Amniotic stem cell (primary cell): ENCODE measurements at regions not wholly inside any gene's neighbourhood (a gene's known extent, or its start where the extent isn't known, plus 50 kb on each side); places are given as distances from the start of the nearest gene placed in this dataset.
"Not testable (repeated sequence)": the region's sequence is repeated elsewhere in the genome, so short reads cannot be mapped to it uniquely, and the experiment has no call there.

Experiments
- DNase-seq: peaks from one replicate; lab custom pipeline; 2025; lab: John Stamatoyannopoulos, UW

DNA sequence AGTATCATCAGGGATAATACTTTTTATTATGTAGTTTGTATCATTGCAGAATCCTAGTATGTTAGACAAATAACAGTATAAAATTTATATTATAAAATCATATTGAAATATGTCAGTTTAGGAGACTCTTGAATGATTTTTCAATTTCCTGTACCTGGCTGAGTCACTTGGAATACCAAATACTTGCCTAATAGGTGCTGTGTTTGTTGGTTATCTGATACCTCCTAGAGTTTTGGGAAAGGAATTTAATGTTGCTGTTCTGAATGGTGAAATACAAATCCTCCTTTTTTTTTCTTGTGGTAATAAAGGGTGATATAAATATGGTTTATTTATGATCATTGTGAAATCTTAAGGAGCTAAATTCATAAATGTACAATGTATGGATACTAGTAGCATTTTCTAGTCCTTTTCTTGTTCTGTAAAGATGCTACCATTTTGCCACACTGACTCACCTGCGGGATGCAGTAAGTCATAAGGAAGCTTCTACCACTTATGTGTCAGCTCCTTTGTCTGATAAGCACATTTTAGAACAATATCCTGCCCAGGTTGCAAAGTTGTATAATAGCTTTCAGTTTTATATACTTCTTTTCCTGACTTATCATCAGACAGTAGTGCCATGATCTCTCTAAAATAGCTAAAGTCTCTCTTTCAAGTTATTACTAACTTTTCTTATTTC, 465.5 kb downstream of the XIRP2 start:
- no peak for DNase-seq

DNA sequence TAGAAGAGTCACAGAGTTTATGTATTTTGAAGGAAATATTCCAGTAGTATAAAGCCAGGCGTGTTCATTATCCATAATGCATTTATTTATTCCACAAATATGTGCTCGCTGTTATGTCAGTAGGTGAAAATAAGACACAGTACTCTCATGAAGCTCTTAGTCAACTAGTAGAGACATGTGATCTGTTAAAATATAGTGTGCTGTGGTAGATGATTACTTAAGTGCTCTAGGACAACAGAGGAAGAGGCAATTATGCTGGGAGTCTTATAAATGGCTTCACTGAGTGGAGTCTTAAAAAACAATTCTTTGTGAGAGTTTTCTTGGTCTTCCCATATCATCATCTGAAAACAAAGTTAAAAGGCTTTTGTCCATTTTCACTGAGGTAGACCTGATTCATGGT, 457.3 kb downstream of the XIRP2 start:
- DNase-seq: no peak

DNA sequence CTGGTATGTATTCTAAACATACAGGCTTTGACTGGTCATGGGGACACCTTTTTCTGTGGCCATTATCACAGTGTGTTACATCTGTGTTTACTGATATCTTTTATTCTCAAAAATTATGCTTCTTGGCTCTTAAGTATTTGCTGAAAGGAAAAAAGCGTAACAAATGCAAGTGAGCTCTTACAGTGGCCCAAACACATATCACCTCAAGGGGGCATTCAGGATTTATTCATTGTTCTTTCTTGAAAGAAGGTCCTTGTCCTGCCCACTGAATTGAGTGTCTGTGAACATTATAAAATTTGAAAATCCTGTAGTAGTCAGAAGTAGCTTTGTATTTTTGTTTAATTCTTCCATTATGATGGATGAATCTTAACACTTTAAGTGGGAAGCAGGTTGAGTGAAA, 454.5 kb downstream of the XIRP2 start:
- DNase-seq: no peak

GRCh38 chr2:167340322-167340721, 452.0 kb downstream of the XIRP2 start:
- DNase-seq: no peak

DNA sequence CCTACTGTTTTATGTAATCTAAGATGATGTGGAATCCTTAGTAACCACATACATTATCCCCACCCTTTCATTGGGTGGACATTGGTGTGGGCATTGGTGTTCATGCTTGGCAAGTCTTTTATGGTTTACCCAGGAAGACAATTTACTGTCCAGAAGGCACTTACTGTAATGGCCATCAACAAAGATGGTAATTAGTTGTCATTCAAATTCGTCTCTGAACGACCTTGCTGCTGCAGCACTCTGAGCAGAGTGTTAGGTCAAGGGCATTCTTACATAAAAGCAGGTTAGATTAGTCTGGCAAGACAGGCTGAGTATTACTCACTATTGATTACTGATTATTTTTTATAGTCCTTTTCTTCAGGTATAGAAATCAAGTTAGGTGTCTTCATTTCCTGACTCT, 447.9 kb downstream of the XIRP2 start:
- DNase-seq: no peak

DNA sequence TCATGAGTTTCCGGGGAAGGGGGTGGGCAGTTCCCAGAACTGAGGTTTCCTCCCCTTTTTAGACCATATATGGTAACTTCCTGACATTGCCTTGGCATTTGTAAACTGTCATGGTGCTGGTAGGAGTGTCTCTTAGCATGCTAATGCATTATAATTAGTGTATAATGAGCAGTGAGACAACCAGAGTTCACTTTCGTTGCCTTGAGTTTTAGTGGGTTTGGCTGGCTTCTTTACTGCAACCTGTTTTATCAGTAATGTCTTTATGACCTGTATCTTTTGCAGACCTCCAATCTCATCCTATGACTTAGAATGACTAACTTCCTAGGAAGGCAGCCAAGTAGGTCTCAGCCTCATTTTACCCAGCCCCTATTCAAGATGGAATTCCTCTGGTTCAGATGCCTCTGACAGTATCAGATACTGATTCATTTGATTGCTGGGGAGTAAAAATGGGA, 447.3 kb downstream of the XIRP2 start:
- DNase-seq: no peak

- no peak for DNase-seq
Measured at GRCh38 chr2:167334146-167334742, 446.0 kb downstream of the XIRP2 start.

- no peak for DNase-seq
Measured at GRCh38 chr2:167333245-167333644, 445.0 kb downstream of the XIRP2 start.

DNA sequence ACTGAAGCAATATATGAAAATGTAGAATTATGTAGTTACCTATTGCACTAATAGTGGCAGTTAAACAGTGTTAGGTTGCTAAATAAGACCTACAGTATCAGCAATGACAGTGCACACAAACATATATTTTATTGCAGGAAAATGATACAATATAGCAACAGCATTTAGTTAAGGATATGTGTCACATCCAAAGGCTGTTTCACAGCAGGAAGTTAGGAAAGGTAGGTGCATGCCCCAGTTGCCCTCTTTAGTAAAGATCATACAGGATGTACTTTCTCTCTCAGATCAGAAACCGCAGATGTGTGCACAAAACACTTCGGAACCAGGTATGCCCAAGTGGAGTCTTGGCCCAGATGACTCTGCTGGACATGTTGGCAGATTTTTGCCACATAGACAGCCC, 444.1 kb downstream of the XIRP2 start:
- no peak for DNase-seq

GRCh38 chr2:167331636-167332232, 443.5 kb downstream of the XIRP2 start:
- DNase-seq: no peak

DNA sequence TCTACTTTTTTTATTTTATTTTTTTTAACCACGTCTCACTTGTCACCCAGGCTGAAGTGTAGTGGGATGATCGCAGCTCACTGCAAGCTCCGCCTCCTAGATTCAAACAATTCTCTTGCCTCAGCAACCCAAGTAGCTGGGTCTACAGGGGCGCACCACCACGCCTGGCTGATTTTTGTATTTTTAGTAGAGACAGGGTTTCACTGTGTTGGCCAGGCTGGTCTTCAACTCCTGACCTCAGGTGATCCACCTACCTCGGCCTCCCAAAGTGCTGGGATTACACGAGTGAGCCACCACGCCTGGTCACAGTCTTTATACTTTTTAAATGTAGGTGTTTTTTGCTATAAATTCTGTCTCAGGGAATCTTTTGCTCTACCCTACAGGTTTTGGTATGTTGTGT, 440.5 kb downstream of the XIRP2 start:
- DNase-seq: not testable (repeated sequence)

DNA sequence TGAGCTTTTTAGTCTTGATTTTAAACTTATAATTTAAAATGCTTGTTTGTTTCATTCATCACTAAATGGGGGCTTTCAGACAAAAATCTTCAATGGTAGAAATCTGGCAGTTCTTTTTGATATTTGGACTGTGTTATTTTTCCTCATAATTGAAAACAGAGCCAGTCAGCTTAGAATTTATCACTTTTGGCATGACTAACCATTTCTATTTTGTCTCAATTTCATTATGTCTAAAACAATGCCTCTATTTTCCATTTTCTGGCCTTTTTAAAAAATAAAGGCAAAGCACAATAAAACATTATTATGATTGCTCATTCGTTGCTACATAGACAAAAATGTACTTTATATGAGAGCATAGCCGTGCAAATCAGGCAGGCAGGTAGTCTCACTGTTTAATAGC, 434.5 kb downstream of the XIRP2 start:
- DNase-seq: no peak

DNA sequence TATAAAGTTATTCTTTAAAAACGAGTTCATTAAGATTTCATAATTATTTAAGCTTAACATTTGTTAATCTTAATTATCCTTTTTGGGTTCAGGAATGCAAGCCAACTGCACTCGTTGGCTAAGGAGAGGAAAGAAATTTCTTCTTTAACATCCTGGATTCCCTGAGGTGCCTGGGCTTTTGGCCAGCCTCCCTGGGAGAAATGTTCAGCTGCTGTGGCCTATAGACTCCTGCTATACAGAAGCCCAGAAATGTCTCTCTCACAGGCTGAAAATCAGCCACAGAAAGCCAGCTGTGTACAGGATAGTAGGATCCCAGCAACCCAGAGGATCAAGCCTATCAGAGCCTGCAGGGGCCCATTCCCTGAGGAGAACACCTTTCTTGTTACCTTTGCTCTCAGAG, 430.3 kb downstream of the XIRP2 start:
- DNase-seq: no peak

DNA sequence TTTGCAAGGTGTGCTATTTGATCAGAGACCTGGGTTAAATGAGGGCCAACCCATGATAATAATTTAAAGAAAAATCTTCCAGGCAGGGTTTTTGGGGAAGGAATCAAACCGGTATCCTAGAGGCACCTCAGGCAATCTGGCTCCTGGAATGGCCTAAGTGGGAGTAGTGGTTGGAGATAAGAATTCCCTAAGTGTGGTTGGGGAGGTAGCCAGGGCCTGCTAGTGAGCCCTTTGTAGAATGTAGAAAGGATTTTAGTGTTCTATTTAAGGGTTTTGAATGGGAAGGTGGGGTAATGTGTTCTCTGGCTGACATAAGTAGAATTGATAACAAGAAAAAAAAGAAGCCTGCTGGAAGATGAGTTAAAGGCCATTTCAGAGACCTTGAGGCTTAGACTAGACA, 422.2 kb downstream of the XIRP2 start:
- DNase-seq: no peak
